ENCODE measurements at regions not wholly inside any gene's neighbourhood (a gene's known extent, or its start where the extent isn't known, plus 50 kb on each side); places are given as distances from the start of the nearest gene placed in this dataset.

DNA sequence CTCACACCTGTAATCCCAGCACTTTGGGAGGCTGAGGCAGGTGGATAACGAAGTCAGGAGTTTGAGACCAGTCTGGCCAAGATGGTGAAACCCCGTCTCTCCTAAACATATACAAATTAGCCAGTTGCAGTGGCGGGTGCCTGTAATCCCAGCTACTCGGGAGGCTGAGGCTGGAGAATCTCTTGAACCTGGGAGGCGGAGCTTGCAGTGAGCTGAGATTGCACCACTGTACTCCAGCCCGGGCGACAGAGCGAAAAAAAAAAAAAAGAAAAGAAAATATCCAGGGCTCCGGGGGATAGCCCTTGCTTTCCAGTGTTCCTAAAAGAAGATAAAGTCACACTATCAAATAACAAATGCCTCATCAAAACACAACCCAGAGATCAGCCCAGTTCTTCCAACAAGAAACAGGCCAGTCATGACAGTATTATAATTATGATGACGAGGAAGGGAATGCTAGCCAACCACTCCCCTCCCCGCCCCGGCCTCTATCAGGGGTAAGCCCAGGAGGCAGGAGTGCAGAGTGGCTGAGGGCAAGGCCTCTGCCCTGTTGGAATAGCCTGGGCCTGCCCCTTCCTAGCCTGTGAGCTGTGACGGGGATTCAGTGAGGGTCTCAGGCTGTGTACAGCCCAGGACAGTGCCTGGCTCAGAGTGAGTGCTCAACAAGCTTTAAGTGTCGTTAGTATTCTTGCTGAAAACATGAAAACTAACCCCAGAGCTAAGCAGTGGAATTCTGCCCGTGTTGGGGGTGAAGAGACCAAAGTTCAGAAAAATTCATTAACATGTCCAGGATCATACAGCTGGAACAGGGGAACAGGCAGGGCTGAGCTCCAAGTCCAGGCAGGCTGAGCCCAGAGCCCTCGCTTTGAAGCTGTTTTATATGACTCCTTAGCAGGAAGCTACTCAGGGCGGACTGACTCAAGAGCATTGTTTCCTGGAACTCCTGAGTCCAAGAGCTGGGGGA lies 54.3 kb downstream of the FAM241B start:
- 78% methylated on average over 5 of the region's 17 CpGs for WGBS (ENCODE audit: insufficient coverage)
- Mint-ChIP-seq H3K9me3 (no peaks in the 10 kb centered on the region), H3K27ac (no peak overlapping the region), H3K4me1 (no peaks in the 10 kb centered on the region), H3K36me3 (no peaks in the 10 kb centered on the region), H3K27me3 (peaks cover 15 to 28% of the 10 kb centered on the region in 2 donors), H3K4me3 (no peak overlapping the region)
- POLR2A ChIA-PET, result no interaction called here
- Histone ChIP-seq H3K27me3 (replicated peaks in 1 of 2; ENCODE audit: control insufficient read depth in 2 of 2, extremely low read depth in 1 of 2, insufficient read depth in 2 of 2, low read length in 1 of 2) (peaks cover 0 to 47% of the 10 kb centered on the region in 2 experiments), H3K4me3 (ENCODE audit: control insufficient read depth in 1 of 2, extremely low read depth in 1 of 2, low read length in 1 of 2) (no peak overlapping the region), H3K9me3 (no peaks in the 10 kb centered on the region), H3K27ac (ENCODE audit: low read length) (no peak overlapping the region), H3K4me1 (ENCODE audit: control insufficient read depth in 1 of 2, extremely low read depth in 1 of 2, insufficient read depth in 2 of 2, low read length in 2 of 2) (no peaks in the 10 kb centered on the region), H3K36me3 (ENCODE audit: control insufficient read depth in 2 of 2, extremely low read depth in 1 of 2, insufficient read depth in 1 of 2, low read length in 1 of 2) (no peaks in the 10 kb centered on the region)
- DNase-seq, result no peak
- ATAC-seq (replicated peaks in 1 of 4), result no peak
- CTCF ChIA-PET, result no interaction called here

DNA sequence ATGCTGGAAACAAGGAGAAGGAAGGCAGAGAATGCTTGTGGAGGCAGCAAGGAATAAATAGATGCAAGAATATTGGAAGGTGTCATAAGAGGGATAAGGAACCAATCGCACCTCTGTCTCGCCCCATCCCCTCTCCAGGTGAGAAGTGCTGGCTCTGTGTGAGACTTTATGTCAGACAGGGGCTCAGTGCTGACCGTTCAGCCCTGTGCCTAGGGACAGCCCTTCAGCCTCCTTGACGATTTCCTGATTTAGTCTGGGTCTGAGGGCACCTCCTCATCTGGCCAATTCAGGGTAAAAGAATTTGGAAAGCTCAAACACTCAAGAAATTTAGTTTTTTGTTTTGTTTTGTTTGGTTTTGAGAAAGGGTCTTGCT lies 54.9 kb downstream of the FAM241B start:
- WGBS (ENCODE audit: insufficient coverage), result 80% methylated on average over 1 of the region's 4 CpGs
- H3K27me3 Mint-ChIP-seq, result peaks cover 13 to 23% of the 10 kb centered on the region in 2 donors

DNA sequence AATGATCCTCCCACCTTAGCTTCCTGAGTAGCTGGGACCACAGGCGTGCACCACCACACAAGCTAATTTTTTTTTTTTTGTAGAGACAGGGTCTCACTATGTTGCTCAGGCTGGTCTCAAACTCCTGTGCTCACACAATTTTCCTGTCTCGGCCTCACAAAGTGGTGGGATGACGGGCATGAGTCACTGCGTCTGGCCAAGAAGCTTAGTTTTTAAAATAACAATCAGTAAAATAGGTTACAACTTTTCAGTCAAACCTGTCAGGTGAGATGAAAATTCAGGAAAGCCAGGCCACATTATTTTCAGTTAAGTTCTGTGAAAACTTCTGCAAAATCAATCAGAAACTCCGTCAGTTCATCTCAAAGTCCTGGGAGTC lies 55.4 kb downstream of the FAM241B start:
- 100% methylated on average over 1 of the region's 5 CpGs for WGBS (ENCODE audit: insufficient coverage)
- Histone ChIP-seq H3K36me3 (ENCODE audit: control insufficient read depth in 2 of 2, extremely low read depth in 1 of 2, insufficient read depth in 1 of 2, low read length in 1 of 2) (no peaks in the 10 kb centered on the region), H3K27me3 (replicated peaks in 1 of 2; ENCODE audit: control insufficient read depth in 2 of 2, extremely low read depth in 1 of 2, insufficient read depth in 2 of 2, low read length in 1 of 2) (peaks cover 0 to 42% of the 10 kb centered on the region in 2 experiments), H3K9me3 (no peaks in the 10 kb centered on the region), H3K27ac (ENCODE audit: low read length) (no peak overlapping the region), H3K4me3 (ENCODE audit: control insufficient read depth in 1 of 2, extremely low read depth in 1 of 2, low read length in 1 of 2) (no peak overlapping the region), H3K4me1 (ENCODE audit: control insufficient read depth in 1 of 2, extremely low read depth in 1 of 2, insufficient read depth in 2 of 2, low read length in 2 of 2) (no peaks in the 10 kb centered on the region)
- H3K4me3 Mint-ChIP-seq, result no peak overlapping the region
- DNase-seq, result no peak
- ChIA-PET POLR2A (interaction anchor here in 1 of 2 donors (0.6 kb wide), 1 partner anchor 16 kb away, joined by 3 read pairs; no protein-coding TSS in a partner anchor), CTCF (no interaction called here)
- ATAC-seq (replicated peaks in 1 of 4), result no peak
- no peaks in the 10 kb centered on the region for H3K4me1 Mint-ChIP-seq
- no peaks in the 10 kb centered on the region for H3K9me3 Mint-ChIP-seq
- H3K36me3 Mint-ChIP-seq, result no peaks in the 10 kb centered on the region
- no peak overlapping the region for H3K27ac Mint-ChIP-seq
- H3K27me3 Mint-ChIP-seq, result peaks cover 11 to 19% of the 10 kb centered on the region in 2 donors

More for the DNA sequence above, 54.9 kb downstream of the FAM241B start:
- Histone ChIP-seq H3K27ac (ENCODE audit: low read length) (no peak overlapping the region), H3K9me3 (no peaks in the 10 kb centered on the region), H3K4me1 (ENCODE audit: control insufficient read depth in 1 of 2, extremely low read depth in 1 of 2, insufficient read depth in 2 of 2, low read length in 2 of 2) (no peaks in the 10 kb centered on the region), H3K4me3 (ENCODE audit: control insufficient read depth in 1 of 2, extremely low read depth in 1 of 2, low read length in 1 of 2) (no peak overlapping the region), H3K27me3 (replicated peaks in 1 of 2; ENCODE audit: control insufficient read depth in 2 of 2, extremely low read depth in 1 of 2, insufficient read depth in 2 of 2, low read length in 1 of 2) (peaks cover 0 to 43% of the 10 kb centered on the region in 2 experiments), H3K36me3 (ENCODE audit: control insufficient read depth in 2 of 2, extremely low read depth in 1 of 2, insufficient read depth in 1 of 2, low read length in 1 of 2) (no peaks in the 10 kb centered on the region)
- ChIA-PET POLR2A (interaction anchor here in 1 of 2 donors (0.6 kb wide), 1 partner anchor 17 kb away, joined by 3 read pairs; no protein-coding TSS in a partner anchor), CTCF (no interaction called here)
- H3K4me1 Mint-ChIP-seq, result no peaks in the 10 kb centered on the region
- ATAC-seq (replicated peaks in 1 of 4) (no peak), DNase-seq (no peak)
- no peaks in the 10 kb centered on the region for H3K36me3 Mint-ChIP-seq
- no peak overlapping the region for H3K4me3 Mint-ChIP-seq
- H3K27ac Mint-ChIP-seq, result no peak overlapping the region
- no peaks in the 10 kb centered on the region for H3K9me3 Mint-ChIP-seq

DNA sequence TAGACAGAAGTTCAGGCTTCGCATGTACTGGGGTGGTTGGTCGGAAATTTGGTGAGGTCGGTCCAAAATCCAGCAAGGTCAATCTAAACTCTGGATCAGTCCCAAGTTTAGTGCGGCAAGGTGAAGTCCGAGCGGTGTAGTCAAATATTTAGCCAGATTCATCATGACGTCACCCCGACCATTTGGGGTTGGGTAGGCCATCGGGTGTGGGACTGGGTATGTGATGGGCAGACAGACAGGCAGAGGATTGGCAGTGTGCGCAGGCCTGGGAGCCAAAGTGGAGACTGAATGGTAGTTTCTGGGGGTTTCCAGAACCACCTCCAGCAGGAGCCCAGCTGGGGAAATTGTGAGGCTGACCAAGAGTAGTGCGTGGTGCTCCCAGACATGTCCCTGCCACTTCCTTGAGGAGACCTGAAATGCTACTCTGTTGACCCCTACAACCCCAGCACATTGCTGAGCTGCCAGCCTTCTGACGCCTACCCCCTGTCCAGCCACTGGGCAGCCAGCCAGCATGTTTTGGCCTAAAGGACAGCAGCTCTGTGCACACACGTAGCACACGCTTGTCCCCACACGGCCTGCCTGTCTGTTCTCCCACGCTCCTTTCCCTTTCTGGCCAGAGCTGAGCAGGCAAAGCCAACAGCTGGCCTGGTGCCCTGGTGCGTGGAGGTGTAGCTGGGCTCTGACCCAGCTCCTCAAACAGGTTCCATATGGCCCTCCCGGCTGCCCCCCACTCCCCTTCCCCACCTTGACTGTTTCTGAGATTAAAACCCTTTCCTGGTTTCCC lies 55.9 kb downstream of the FAM241B start:
- H3K27ac ChIP-seq (ENCODE audit: low read length), result no peak overlapping the region
- ChIA-PET CTCF (no interaction called here), POLR2A (no interaction called here)
- Mint-ChIP-seq H3K4me3 (no peak overlapping the region), H3K9me3 (no peaks in the 10 kb centered on the region), H3K4me1 (no peaks in the 10 kb centered on the region), H3K27me3 (peaks cover 11 to 16% of the 10 kb centered on the region in 2 donors), H3K36me3 (no peaks in the 10 kb centered on the region), H3K27ac (no peak overlapping the region)
- DNase-seq (no peak), ATAC-seq (replicated peaks in 1 of 4) (no peak)
- H3K9me3 ChIP-seq, result no peaks in the 10 kb centered on the region
- no peak overlapping the region for H3K4me3 ChIP-seq (ENCODE audit: control insufficient read depth in 1 of 2, extremely low read depth in 1 of 2, low read length in 1 of 2)
- WGBS (ENCODE audit: insufficient coverage), result 89% methylated on average over 16 of the region's 18 CpGs
- no peaks in the 10 kb centered on the region for H3K36me3 ChIP-seq (ENCODE audit: control insufficient read depth in 2 of 2, extremely low read depth in 1 of 2, insufficient read depth in 1 of 2, low read length in 1 of 2)
- no peaks in the 10 kb centered on the region for H3K4me1 ChIP-seq (ENCODE audit: control insufficient read depth in 1 of 2, extremely low read depth in 1 of 2, insufficient read depth in 2 of 2, low read length in 2 of 2)
- peaks cover 0 to 41% of the 10 kb centered on the region in 2 experiments for H3K27me3 ChIP-seq (replicated peaks in 1 of 2; ENCODE audit: control insufficient read depth in 2 of 2, extremely low read depth in 1 of 2, insufficient read depth in 2 of 2, low read length in 1 of 2)

DNA sequence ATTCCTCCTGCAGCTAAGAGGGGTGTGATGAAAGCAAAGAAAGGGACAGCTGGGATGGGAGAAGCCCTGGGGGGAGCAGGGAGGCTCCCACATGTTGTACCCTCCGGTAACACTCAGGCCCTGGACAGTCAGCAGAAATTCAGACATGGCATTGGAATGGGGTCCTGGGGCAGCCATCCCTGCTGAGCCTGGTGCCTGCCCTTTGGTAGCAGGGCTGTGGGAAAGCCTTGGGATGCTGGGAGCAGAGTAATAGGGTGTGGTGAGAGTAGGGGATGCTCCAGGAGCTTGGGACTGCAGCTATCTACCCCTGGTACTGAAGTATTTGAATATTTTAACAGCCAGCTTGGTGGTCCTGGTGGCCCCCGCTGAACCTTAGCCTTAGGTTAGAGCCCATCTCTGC lies 56.8 kb downstream of the FAM241B start:
- Mint-ChIP-seq H3K27ac (no peak overlapping the region), H3K27me3 (peaks cover 8 to 12% of the 10 kb centered on the region in 2 donors), H3K4me1 (no peaks in the 10 kb centered on the region), H3K4me3 (no peak overlapping the region), H3K9me3 (no peaks in the 10 kb centered on the region), H3K36me3 (no peaks in the 10 kb centered on the region)
- DNase-seq (no peak), ATAC-seq (replicated peaks in 1 of 4) (no peak)
- Histone ChIP-seq H3K9me3 (no peaks in the 10 kb centered on the region), H3K27ac (ENCODE audit: low read length) (no peak overlapping the region), H3K4me3 (ENCODE audit: control insufficient read depth in 1 of 2, extremely low read depth in 1 of 2, low read length in 1 of 2) (no peak overlapping the region), H3K36me3 (ENCODE audit: control insufficient read depth in 2 of 2, extremely low read depth in 1 of 2, insufficient read depth in 1 of 2, low read length in 1 of 2) (no peaks in the 10 kb centered on the region), H3K4me1 (ENCODE audit: control insufficient read depth in 1 of 2, extremely low read depth in 1 of 2, insufficient read depth in 2 of 2, low read length in 2 of 2) (no peaks in the 10 kb centered on the region), H3K27me3 (replicated peaks in 1 of 2; ENCODE audit: control insufficient read depth in 2 of 2, extremely low read depth in 1 of 2, insufficient read depth in 2 of 2, low read length in 1 of 2) (peaks cover 0 to 32% of the 10 kb centered on the region in 2 experiments)
- POLR2A ChIA-PET, result no interaction called here
- CTCF ChIA-PET, result interaction anchor here in 1 of 2 donors (0.5 kb wide), 1 partner anchor 50 kb away, joined by 4 read pairs; no protein-coding TSS in a partner anchor
- WGBS (ENCODE audit: insufficient coverage), result 85% methylated on average over 2 of the region's 2 CpGs

DNA sequence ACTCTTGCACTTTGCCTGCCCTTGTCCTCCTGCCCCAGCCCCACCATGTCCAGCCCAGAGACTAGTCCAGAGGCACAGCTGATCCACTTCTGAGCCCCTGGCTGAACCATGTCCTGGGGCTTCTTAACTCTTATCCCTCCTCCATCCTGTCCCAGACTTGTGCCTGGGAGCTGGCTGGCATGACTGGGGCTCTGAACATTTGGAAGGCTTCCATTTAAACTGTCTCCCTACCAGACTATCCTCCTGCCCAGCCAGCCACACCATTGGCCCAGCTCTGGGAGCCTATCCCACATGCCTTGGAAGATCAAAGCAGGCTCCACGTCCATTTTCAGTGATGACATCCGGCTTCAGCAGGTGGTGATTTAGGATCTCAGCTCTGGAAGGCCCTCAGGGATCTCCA lies 57.4 kb downstream of the FAM241B start:
- H3K27me3 ChIP-seq (replicated peaks in 1 of 2; ENCODE audit: control insufficient read depth in 2 of 2, extremely low read depth in 1 of 2, insufficient read depth in 2 of 2, low read length in 1 of 2), result peaks cover 0 to 27% of the 10 kb centered on the region in 2 experiments
- no peak overlapping the region for H3K27ac ChIP-seq (ENCODE audit: low read length)
- H3K36me3 ChIP-seq (ENCODE audit: control insufficient read depth in 2 of 2, extremely low read depth in 1 of 2, insufficient read depth in 1 of 2, low read length in 1 of 2), result no peaks in the 10 kb centered on the region
- Mint-ChIP-seq H3K27me3 (peaks cover 8 to 12% of the 10 kb centered on the region in 2 donors), H3K4me3 (no peak overlapping the region), H3K36me3 (no peaks in the 10 kb centered on the region), H3K4me1 (no peaks in the 10 kb centered on the region), H3K27ac (no peak overlapping the region), H3K9me3 (no peaks in the 10 kb centered on the region)
- ChIA-PET CTCF (no interaction called here), POLR2A (no interaction called here)
- DNase-seq, result no peak
- ATAC-seq (replicated peaks in 1 of 4), result no peak
- WGBS (ENCODE audit: insufficient coverage), result 62% methylated on average over 2 of the region's 2 CpGs
- H3K4me1 ChIP-seq (ENCODE audit: control insufficient read depth in 1 of 2, extremely low read depth in 1 of 2, insufficient read depth in 2 of 2, low read length in 2 of 2), result no peaks in the 10 kb centered on the region
- H3K9me3 ChIP-seq, result no peaks in the 10 kb centered on the region
- no peak overlapping the region for H3K4me3 ChIP-seq (ENCODE audit: control insufficient read depth in 1 of 2, extremely low read depth in 1 of 2, low read length in 1 of 2)
